Lung (tissue), 11 donors: ENCODE measurements at regions not wholly inside any gene's neighbourhood (a gene's known extent, or its start where the extent isn't known, plus 50 kb on each side); places are given as distances from the start of the nearest gene placed in this dataset.

ENCODE experiments used
- ATAC-seq: fragments of 200-7000 bp; cut with Tn5 transposase; one replicate; pipeline ENCODE4 v1.9.1; 2020; ENCODE audit warnings: moderate number of reproducible peaks; ENCODE audit not compliant: insufficient read depth, low FRiP score
- DNase-seq, 3 donors: peaks; one replicate each; pipeline ENCODE4 v3.0.0-alpha.2; 2013 to 2017
- H3K27ac ChIP-seq, 2 donors: one replicate each; pipeline ENCODE4 v1.5.1; 2013; ENCODE audit warnings: mild to moderate bottlenecking in 2 of 2, moderate library complexity in 2 of 2, control low read depth in 1 of 2, inconsistent platforms in 1 of 2, low read depth in 1 of 2, low read length in 1 of 2
- H3K27me3 ChIP-seq, 3 donors: one replicate each; pipeline ENCODE4 v1.5.1; 2013; ENCODE audit warnings: low read length in 2 of 3; ENCODE audit not compliant: control insufficient read depth in 3 of 3, insufficient read depth in 3 of 3
- H3K36me3 ChIP-seq, 4 donors: one replicate each; pipeline ENCODE4 v1.5.1; 2013; ENCODE audit warnings: low read length in 4 of 4, mild to moderate bottlenecking in 1 of 4, moderate library complexity in 1 of 4; ENCODE audit not compliant: control insufficient read depth in 4 of 4, insufficient read depth in 4 of 4
- H3K4me1 ChIP-seq, 5 donors: one replicate each; pipeline ENCODE4 v1.5.1; 2013; ENCODE audit warnings: low read length in 5 of 5, mild to moderate bottlenecking in 2 of 5, moderate library complexity in 1 of 5; ENCODE audit not compliant: control insufficient read depth in 5 of 5, insufficient read depth in 5 of 5
- H3K4me3 ChIP-seq: one replicate; pipeline ENCODE4 v1.5.1; 2013; ENCODE audit warnings: mild to moderate bottlenecking, control low read depth, moderate library complexity
- H3K9ac ChIP-seq, 2 donors: one replicate each; pipeline ENCODE4 v1.5.1; 2013; ENCODE audit warnings: low read length in 2 of 2, control low read depth in 1 of 2; ENCODE audit not compliant: insufficient read depth in 1 of 2
- H3K9me3 ChIP-seq, 4 donors: one replicate each; pipeline ENCODE4 v1.5.1; 2013; ENCODE audit warnings: low read length in 3 of 4, mild to moderate bottlenecking in 1 of 4, moderate library complexity in 1 of 4; ENCODE audit not compliant: control insufficient read depth in 4 of 4, insufficient read depth in 3 of 4
- CTCF ChIP-seq: IDR thresholded peaks from 2 replicates; pipeline ENCODE4 v1.5.1; 2012; ENCODE audit warnings: mild to moderate bottlenecking; ENCODE audit errors: control extremely low read depth, extremely low read depth
- WGBS, 2 donors: extraction: QIAGEN DNeasy Blood & Tissue Kit; methylation state at CpG; one replicate each; pipeline ENCODE4 v1.1.7; 2013; 5-methylcytosine and 5-hydroxymethylcytosine counted together
- donor health status: control.
- donor health status: control.
- donor health status: Bipolar disorder and iron deficiency.
- donor health status: healthy.
- donor health status: DM: yes; HTN: yes; CAD: no.

GRCh38 chr4:10312568-10312967 lies 144.7 kb downstream of the ZNF518B start:
- Histone ChIP-seq H3K4me1 (no peaks in the 10 kb centered on the region), H3K27me3 (no peaks in the 10 kb centered on the region), H3K27ac (no peak overlapping the region), H3K4me3 (no peak overlapping the region), H3K36me3 (no peaks in the 10 kb centered on the region), H3K9me3 (no peaks in the 10 kb centered on the region), H3K9ac (no peak overlapping the region)
- no peak for TF ChIP-seq CTCF
- DNase-seq (no peak), ATAC-seq (no peak)
- 91 to 92% methylated on average over 3 of the region's 3 CpGs for WGBS, 2 donors

GRCh38 chr4:10311939-10312338 lies 145.3 kb downstream of the ZNF518B start:
- Histone ChIP-seq H3K36me3 (no peaks in the 10 kb centered on the region), H3K9me3 (no peaks in the 10 kb centered on the region), H3K27me3 (no peaks in the 10 kb centered on the region), H3K27ac (no peak overlapping the region), H3K4me3 (no peak overlapping the region), H3K9ac (no peak overlapping the region), H3K4me1 (no peaks in the 10 kb centered on the region)
- TF ChIP-seq CTCF = no peak
- 82 to 83% methylated on average over 4 of the region's 4 CpGs for WGBS, 2 donors
- ATAC-seq = no peak
- DNase-seq = no peak

GRCh38 chr4:10305816-10306215 lies 151.4 kb downstream of the ZNF518B start:
- DNase-seq = no peak
- Histone ChIP-seq H3K36me3 (no peaks in the 10 kb centered on the region), H3K4me3 (no peak overlapping the region), H3K9ac (no peak overlapping the region), H3K9me3 (no peaks in the 10 kb centered on the region), H3K27ac (no peak overlapping the region), H3K4me1 (no peaks in the 10 kb centered on the region), H3K27me3 (no peaks in the 10 kb centered on the region)
- ATAC-seq = no peak
- TF ChIP-seq CTCF = no peak

- H3K9me3 ChIP-seq = no peaks in the 10 kb centered on the region
- 86 to 92% methylated on average over 4 of the region's 4 CpGs for WGBS, 2 donors
- no peak overlapping the region for H3K9ac ChIP-seq
- ATAC-seq (no peak), DNase-seq (no peak)
- H3K4me1 ChIP-seq = no peaks in the 10 kb centered on the region
- H3K36me3 ChIP-seq = no peaks in the 10 kb centered on the region
- H3K27ac ChIP-seq = no peak overlapping the region
- no peaks in the 10 kb centered on the region for H3K27me3 ChIP-seq
- no peak for TF ChIP-seq CTCF
- no peak overlapping the region for H3K4me3 ChIP-seq
Measured at GRCh38 chr4:10303291-10303690, 153.9 kb downstream of the ZNF518B start.
